ENCODE measurements at regions not wholly inside any gene's neighbourhood (a gene's known extent, or its start where the extent isn't known, plus 50 kb on each side); places are given as distances from the start of the nearest gene placed in this dataset.

DNA sequence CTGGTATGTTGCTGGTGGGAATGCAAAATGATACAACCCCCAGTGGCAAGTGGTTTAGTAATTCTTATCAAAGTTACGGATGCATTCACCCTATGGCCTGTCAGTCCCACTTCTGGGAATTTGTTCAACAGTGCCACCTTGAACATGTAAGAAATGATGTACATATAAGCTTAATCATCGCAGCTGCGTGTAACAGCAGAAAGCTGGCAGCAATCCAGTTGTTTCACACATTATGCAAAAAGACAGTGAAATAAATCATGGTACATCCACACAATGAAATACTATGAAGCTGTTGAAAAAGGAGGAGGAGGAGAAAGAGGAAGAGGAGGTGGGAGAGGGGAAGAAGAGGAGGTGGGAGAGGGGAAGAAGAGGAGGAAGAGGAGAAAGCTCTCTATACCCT is 76.2 kb upstream of the MYL10 start:
- no peak overlapping the region for H3K27ac Mint-ChIP-seq
- H3K36me3 Mint-ChIP-seq: no peaks in the 10 kb centered on the region
- no peaks in the 10 kb centered on the region for H3K36me3 ChIP-seq

DNA sequence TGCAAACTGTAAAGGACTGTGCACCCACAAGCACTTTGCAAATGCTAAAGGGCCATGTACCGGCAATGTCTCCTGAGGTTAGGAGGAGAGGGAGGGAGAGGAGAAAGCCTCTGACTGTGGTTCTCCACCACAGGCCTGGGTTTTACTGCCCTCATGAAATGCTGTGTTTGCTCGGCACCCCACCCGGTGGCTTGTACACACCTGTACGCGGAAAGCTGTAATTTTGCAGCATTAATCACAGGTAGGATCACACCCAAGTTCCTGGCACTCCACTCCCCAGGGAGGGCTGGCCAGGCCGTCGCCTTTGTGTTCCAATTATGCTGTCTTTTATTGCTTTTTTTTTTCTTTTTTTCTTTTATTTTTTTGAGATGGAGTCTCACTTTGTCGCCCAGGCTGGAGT is 78.5 kb upstream of the MYL10 start:
- H3K36me3 Mint-ChIP-seq: no peaks in the 10 kb centered on the region
- H3F3A ChIP-seq (ENCODE audit: low read depth): no peaks in the 10 kb centered on the region
- no peak overlapping the region for H3K27ac ChIP-seq
- TF ChIP-seq EZH2 (IDR thresholded peaks at IDR 0.05) (no peak), EZH2phosphoT487 (IDR thresholded peaks at IDR 0.05) (no peak)
- TF ChIP-seq, protein P1, sequence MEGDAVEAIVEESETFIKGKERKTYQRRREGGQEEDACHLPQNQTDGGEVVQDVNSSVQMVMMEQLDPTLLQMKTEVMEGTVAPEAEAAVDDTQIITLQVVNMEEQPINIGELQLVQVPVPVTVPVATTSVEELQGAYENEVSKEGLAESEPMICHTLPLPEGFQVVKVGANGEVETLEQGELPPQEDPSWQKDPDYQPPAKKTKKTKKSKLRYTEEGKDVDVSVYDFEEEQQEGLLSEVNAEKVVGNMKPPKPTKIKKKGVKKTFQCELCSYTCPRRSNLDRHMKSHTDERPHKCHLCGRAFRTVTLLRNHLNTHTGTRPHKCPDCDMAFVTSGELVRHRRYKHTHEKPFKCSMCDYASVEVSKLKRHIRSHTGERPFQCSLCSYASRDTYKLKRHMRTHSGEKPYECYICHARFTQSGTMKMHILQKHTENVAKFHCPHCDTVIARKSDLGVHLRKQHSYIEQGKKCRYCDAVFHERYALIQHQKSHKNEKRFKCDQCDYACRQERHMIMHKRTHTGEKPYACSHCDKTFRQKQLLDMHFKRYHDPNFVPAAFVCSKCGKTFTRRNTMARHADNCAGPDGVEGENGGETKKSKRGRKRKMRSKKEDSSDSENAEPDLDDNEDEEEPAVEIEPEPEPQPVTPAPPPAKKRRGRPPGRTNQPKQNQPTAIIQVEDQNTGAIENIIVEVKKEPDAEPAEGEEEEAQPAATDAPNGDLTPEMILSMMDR (IDR thresholded peaks at IDR 0.05): no peak
- peak overlapping the region; percentile 72 for H3K27ac Mint-ChIP-seq
- no peaks in the 10 kb centered on the region for H3K9me3 ChIP-seq (ENCODE audit: low read depth)
- no peaks in the 10 kb centered on the region for H3K4me1 ChIP-seq
- no peak for DNase-seq (ENCODE audit: low spot score)
- no peak overlapping the region for H3K4me3 Mint-ChIP-seq
- no peak overlapping the region for H3K9ac ChIP-seq
- no peaks in the 10 kb centered on the region for H3K9me3 Mint-ChIP-seq
- H3K36me3 ChIP-seq: no peaks in the 10 kb centered on the region
- H2AFZ ChIP-seq (replicated peaks): no peak overlapping the region
- H3K79me2 ChIP-seq (ENCODE audit: low read depth): no peaks in the 10 kb centered on the region
- no peaks in the 10 kb centered on the region for H4K20me1 ChIP-seq (ENCODE audit: low read depth)
- no peaks in the 10 kb centered on the region for H3K4me1 Mint-ChIP-seq
- no peaks in the 10 kb centered on the region for H3K27me3 ChIP-seq
- peaks cover 5% of the 10 kb centered on the region for H3K27me3 Mint-ChIP-seq (ENCODE audit: insufficient read depth, low read depth)
- no peak overlapping the region for H3K4me3 ChIP-seq
- no peak overlapping the region for H3K4me2 ChIP-seq

More for the DNA sequence above, 76.2 kb upstream of the MYL10 start:
- Histone ChIP-seq H3K27me3 (no peaks in the 10 kb centered on the region), H3K9ac (no peak overlapping the region), H4K20me1 (ENCODE audit: low read depth) (no peaks in the 10 kb centered on the region), H3F3A (ENCODE audit: low read depth) (no peaks in the 10 kb centered on the region), H3K4me1 (no peaks in the 10 kb centered on the region), H3K27ac (no peak overlapping the region), H3K4me2 (no peak overlapping the region), H3K79me2 (ENCODE audit: low read depth) (no peaks in the 10 kb centered on the region), H3K4me3 (no peak overlapping the region), H3K9me3 (ENCODE audit: low read depth) (no peaks in the 10 kb centered on the region), H2AFZ (replicated peaks) (no peak overlapping the region)
- no peak overlapping the region for H3K4me3 Mint-ChIP-seq
- DNase-seq (ENCODE audit: low spot score): no peak
- TF ChIP-seq EZH2 (IDR thresholded peaks at IDR 0.05): no peak
- TF ChIP-seq EZH2phosphoT487 (IDR thresholded peaks at IDR 0.05): no peak
- TF ChIP-seq, protein P1 (IDR thresholded peaks at IDR 0.05): no peak
- no peaks in the 10 kb centered on the region for H3K4me1 Mint-ChIP-seq
- no peaks in the 10 kb centered on the region for H3K9me3 Mint-ChIP-seq
- peaks cover 5% of the 10 kb centered on the region for H3K27me3 Mint-ChIP-seq (ENCODE audit: insufficient read depth, low read depth)

DNA sequence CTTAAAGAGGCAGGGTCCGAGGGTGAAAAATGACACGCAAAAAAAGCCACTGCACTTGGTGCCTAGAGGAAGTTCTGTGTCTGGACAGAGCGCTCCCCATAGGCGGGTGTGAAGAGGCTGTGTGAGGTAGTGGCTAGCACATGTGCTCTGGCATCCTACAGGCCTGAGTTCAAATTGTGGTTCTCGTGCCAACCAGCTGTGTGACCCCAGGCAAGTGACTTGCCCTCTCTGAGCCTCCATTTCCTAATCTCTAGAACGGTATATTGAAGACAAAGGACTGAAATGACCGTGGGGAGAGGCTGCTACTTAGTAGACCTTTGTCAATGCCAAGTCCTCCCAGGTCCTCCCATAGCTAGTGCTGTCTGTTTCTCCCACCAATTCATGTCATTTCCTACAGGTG is 79.1 kb upstream of the MYL10 start:
- TF ChIP-seq EZH2phosphoT487 (IDR thresholded peaks at IDR 0.05): no peak
- TF ChIP-seq, protein P1 (IDR thresholded peaks at IDR 0.05): no peak
- TF ChIP-seq EZH2 (IDR thresholded peaks at IDR 0.05): no peak
- Histone ChIP-seq H2AFZ (replicated peaks) (no peak overlapping the region), H3K4me2 (no peak overlapping the region), H3K27ac (no peak overlapping the region), H3F3A (ENCODE audit: low read depth) (no peaks in the 10 kb centered on the region), H3K9ac (no peak overlapping the region), H3K9me3 (ENCODE audit: low read depth) (no peaks in the 10 kb centered on the region), H4K20me1 (ENCODE audit: low read depth) (no peaks in the 10 kb centered on the region), H3K4me1 (no peaks in the 10 kb centered on the region), H3K4me3 (no peak overlapping the region), H3K36me3 (no peaks in the 10 kb centered on the region), H3K79me2 (ENCODE audit: low read depth) (no peaks in the 10 kb centered on the region), H3K27me3 (no peaks in the 10 kb centered on the region)
- Mint-ChIP-seq H3K4me3 (no peak overlapping the region), H3K27ac (no peak overlapping the region), H3K9me3 (no peaks in the 10 kb centered on the region), H3K36me3 (no peaks in the 10 kb centered on the region), H3K27me3 (ENCODE audit: insufficient read depth, low read depth) (peaks cover 5% of the 10 kb centered on the region), H3K4me1 (no peaks in the 10 kb centered on the region)
- no peak for DNase-seq (ENCODE audit: low spot score)
